ENCODE measurements at regions not wholly inside any gene's neighbourhood (a gene's known extent, or its start where the extent isn't known, plus 50 kb on each side); places are given as distances from the start of the nearest gene placed in this dataset.

GRCh38 chr4:123092586-123092985 lies 170.2 kb upstream of the NUDT6 start:
- TF ChIP-seq CTCF (conservative IDR thresholded peaks at IDR 0.05; ENCODE audit: low read length) (no peak), EZH2phosphoT487 (IDR thresholded peaks at IDR 0.05; ENCODE audit: borderline replicate concordance) (no peak)

Data from Loucy (cell line).